PC-9 (cell line): ENCODE measurements at regions not wholly inside any gene's neighbourhood (a gene's known extent, or its start where the extent isn't known, plus 50 kb on each side); places are given as distances from the start of the nearest gene placed in this dataset.

ENCODE experiments used
- BruUV-seq: library from RNA; stranded (reverse); fragments of 400-500 nt; replicated peaks from 2 replicates; lab custom pipeline; 2021; lab: Mats Ljungman, UMichigan
- CTCF ChIA-PET: fragments of 300-600 bp; sonication (Branson Sonifier 250); formaldehyde crosslinking; loops from one replicate; lab custom pipeline; 2022; ENCODE audit warnings: antibody characterized with exemption; lab: Charles Lee
- POLR2A ChIA-PET: fragments of 300-600 bp; sonication (Branson Sonifier 250); formaldehyde crosslinking; loops from one replicate; lab custom pipeline; 2022; ENCODE audit warnings: antibody characterized with exemption; ENCODE audit not compliant: unreplicated experiment; lab: Charles Lee
- DNase-seq, 2 experiments: peaks; one replicate each; pipeline versions ENCODE4 v3.0.0 to v3.0.0-alpha.2; 2015 to 2022; ENCODE audit warnings: mixed read lengths in 1 of 2
- H2AFZ ChIP-seq: fragments of 200-600 bp; sonication (generic); 2 replicates; pipeline ENCODE4 v1.8.1; 2017; ENCODE audit warnings: antibody characterized with exemption
- H3F3A ChIP-seq: fragments of 200-600 bp; sonication (generic); 2 replicates; pipeline ENCODE4 v1.8.1; 2017; ENCODE audit warnings: antibody characterized with exemption, mild to moderate bottlenecking, low read depth; ENCODE audit not compliant: insufficient read depth
- H3K27ac ChIP-seq: fragments of 200-600 bp; sonication (generic); 2 replicates; pipeline ENCODE4 v1.6.1; 2016; ENCODE audit warnings: mixed run types
- H3K27me3 ChIP-seq: fragments of 200-600 bp; sonication (generic); 2 replicates; pipeline ENCODE4 v1.6.1; 2016; ENCODE audit warnings: low read depth, mixed run types; ENCODE audit not compliant: insufficient read depth
- H3K36me3 ChIP-seq: fragments of 200-600 bp; sonication (generic); 2 replicates; pipeline ENCODE4 v1.6.1; 2016; ENCODE audit warnings: low read depth, mixed run types
- H3K4me1 ChIP-seq: fragments of 200-600 bp; sonication (generic); replicated peaks from 2 replicates; pipeline ENCODE4 v1.6.1; 2016; ENCODE audit warnings: mixed run types; ENCODE audit not compliant: insufficient read depth
- H3K4me2 ChIP-seq: fragments of 200-600 bp; sonication (generic); 2 replicates; pipeline ENCODE4 v1.6.1; 2017; ENCODE audit warnings: mixed run types
- H3K4me3 ChIP-seq: fragments of 200-600 bp; sonication (generic); 2 replicates; pipeline ENCODE4 v1.6.1; 2016; ENCODE audit warnings: mixed run types
- H3K79me2 ChIP-seq: fragments of 200-600 bp; sonication (generic); 2 replicates; pipeline ENCODE4 v1.6.1; 2017; ENCODE audit warnings: low read depth, mixed run types
- H3K9me2 ChIP-seq: fragments of 200-600 bp; sonication (generic); 2 replicates; pipeline ENCODE4 v1.8.1; 2017; ENCODE audit warnings: mild to moderate bottlenecking; ENCODE audit not compliant: insufficient read depth
- H3K9me3 ChIP-seq: fragments of 200-600 bp; sonication (generic); 2 replicates; pipeline ENCODE4 v1.8.1; 2016; ENCODE audit warnings: low read depth; ENCODE audit not compliant: insufficient read depth
- H4K20me1 ChIP-seq: fragments of 200-600 bp; sonication (generic); 2 replicates; pipeline ENCODE4 v1.8.1; 2017; ENCODE audit not compliant: insufficient read depth
- CTCF ChIP-seq: fragments of 200-600 bp; sonication (generic); conservative IDR thresholded peaks from 2 replicates; pipeline ENCODE4 v1.6.1; 2017; ENCODE audit warnings: mixed run types, antibody characterized with exemption, mild to moderate bottlenecking, moderate library complexity
- EZH2 ChIP-seq: fragments of 200-600 bp; sonication (generic); IDR thresholded peaks from 2 replicates; pipeline ENCODE4 v1.8.0; 2017; ENCODE audit warnings: antibody characterized with exemption, low read depth
- intact Hi-C: fragments of 100-400 bp; cut with micrococcal nuclease; formaldehyde crosslinking; loops from one replicate; pipeline ENCODE4 v1.10.0; 2022; ENCODE audit not compliant: unreplicated experiment

DNA sequence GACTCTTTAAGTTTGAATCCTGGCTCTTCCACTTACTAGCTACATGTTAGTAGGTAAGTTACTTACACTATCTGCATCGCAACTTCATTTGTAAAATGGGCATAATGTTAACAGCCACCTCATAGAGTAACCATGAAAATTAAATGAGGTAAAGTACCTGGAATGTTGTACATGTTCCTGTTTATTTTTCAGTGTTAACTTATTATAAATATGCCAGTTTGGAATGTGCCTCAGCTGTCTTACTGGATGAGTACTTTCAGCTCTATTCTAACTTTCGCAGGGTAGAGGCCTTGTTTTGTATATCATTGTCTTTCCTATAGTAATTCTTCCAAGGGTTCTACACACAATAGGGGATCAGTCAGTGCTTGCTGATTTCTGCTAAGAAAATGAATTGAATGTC, 167.4 kb downstream of the DUSP10 start:
- Histone ChIP-seq H3K27ac (no peak overlapping the region), H3K36me3 (no peaks in the 10 kb centered on the region), H4K20me1 (no peaks in the 10 kb centered on the region), H3K4me3 (no peak overlapping the region), H2AFZ (no peak overlapping the region), H3K9me2 (no peaks in the 10 kb centered on the region), H3K4me2 (no peak overlapping the region), H3K27me3 (no peaks in the 10 kb centered on the region), H3K79me2 (no peaks in the 10 kb centered on the region), H3F3A (0 out of 2 replicates have a peak, but pooled peaks cover 3% of the 10 kb centered on the region), H3K9me3 (no peaks in the 10 kb centered on the region; the same call in 1 of the 2 replicates), H3K4me1 (peaks cover 17% of the 10 kb centered on the region; the same call in 1 of the 2 replicates)
- POLR2A ChIA-PET = no interaction called here
- BruUV-seq = no TSS peak
- no peak for TF ChIP-seq EZH2
- TF ChIP-seq CTCF = no peak
- intact Hi-C loops = no loop called here
- DNase-seq = no peak
- CTCF ChIA-PET = no interaction called here

DNA sequence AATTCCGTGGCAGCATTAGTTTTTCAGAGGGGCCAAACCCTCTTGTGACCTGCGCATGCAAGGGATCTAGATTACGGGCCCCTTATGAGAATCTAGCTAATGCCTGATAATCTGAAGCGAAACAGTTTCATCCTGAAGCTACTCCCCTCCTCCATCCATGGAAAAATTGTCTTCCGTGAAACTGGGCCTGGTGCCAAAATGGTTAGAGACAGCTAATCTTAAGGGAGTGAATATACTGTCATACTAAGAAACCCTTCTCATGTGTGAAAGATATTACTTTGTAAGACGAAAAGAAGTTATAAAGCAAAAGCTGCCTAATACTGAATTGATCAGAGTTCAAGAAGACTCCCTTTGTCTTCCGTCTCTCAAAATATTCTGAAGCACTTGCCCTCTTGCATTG, 166.3 kb downstream of the DUSP10 start:
- Histone ChIP-seq H3K4me2 (no peak overlapping the region), H3K4me3 (no peak overlapping the region), H2AFZ (no peak overlapping the region), H3K79me2 (no peaks in the 10 kb centered on the region), H3K9me2 (no peaks in the 10 kb centered on the region), H4K20me1 (no peaks in the 10 kb centered on the region), H3K9me3 (no peaks in the 10 kb centered on the region; the same call in 1 of the 2 replicates), H3K27ac (no peak overlapping the region), H3K4me1 (peaks cover 17% of the 10 kb centered on the region; the same call in 1 of the 2 replicates), H3F3A (0 out of 2 replicates have a peak, but pooled peaks cover 3% of the 10 kb centered on the region), H3K27me3 (no peaks in the 10 kb centered on the region), H3K36me3 (no peaks in the 10 kb centered on the region)
- BruUV-seq = no TSS peak
- TF ChIP-seq EZH2 (no peak), CTCF (no peak)
- intact Hi-C loops = no loop called here
- no peak for DNase-seq
- ChIA-PET POLR2A (no interaction called here), CTCF (no interaction called here)

DNA sequence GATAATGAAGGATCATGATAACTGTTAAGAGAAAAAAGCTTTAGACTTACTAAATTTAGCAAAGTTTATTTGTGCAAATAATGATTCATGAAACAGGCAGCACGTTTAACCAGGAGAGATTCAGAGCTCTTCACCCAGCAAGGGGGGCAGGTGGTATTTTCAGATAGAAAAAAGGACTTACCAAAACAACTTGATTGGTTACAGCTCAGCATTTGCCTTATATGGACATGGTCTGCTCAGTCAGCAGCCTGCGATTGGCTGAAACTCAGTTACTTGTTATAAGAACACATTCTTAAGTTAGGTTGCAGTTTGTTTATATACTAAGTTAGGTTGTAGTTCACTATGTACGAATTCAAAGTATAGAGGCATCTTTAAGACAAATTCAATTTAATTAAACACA, 165.6 kb downstream of the DUSP10 start:
- H3K9me2 ChIP-seq = no peaks in the 10 kb centered on the region
- peak overlapping the region; percentile 61; the same call in 1 of the 2 replicates for H2AFZ ChIP-seq
- no peak overlapping the region for H3K27ac ChIP-seq
- no TSS peak for BruUV-seq
- H4K20me1 ChIP-seq = no peaks in the 10 kb centered on the region
- H3K4me1 ChIP-seq = peaks cover 17% of the 10 kb centered on the region; the same call in 1 of the 2 replicates
- DNase-seq = peak in 1 of 2 experiments; percentile 72
- 0 out of 2 replicates have a peak, but pooled peaks cover 3% of the 10 kb centered on the region for H3F3A ChIP-seq
- no peaks in the 10 kb centered on the region; the same call in 1 of the 2 replicates for H3K9me3 ChIP-seq
- no peaks in the 10 kb centered on the region for H3K36me3 ChIP-seq
- intact Hi-C loops = no loop called here
- no peak for TF ChIP-seq CTCF
- no peak for TF ChIP-seq EZH2
- CTCF ChIA-PET = no interaction called here
- H3K27me3 ChIP-seq = no peaks in the 10 kb centered on the region
- peak overlapping the region; percentile 8; the same call in 1 of the 2 replicates for H3K4me2 ChIP-seq
- H3K4me3 ChIP-seq = no peak overlapping the region
- H3K79me2 ChIP-seq = no peaks in the 10 kb centered on the region
- POLR2A ChIA-PET = no interaction called here
